ENCODE measurements at regions not wholly inside any gene's neighbourhood (a gene's known extent, or its start where the extent isn't known, plus 50 kb on each side); places are given as distances from the start of the nearest gene placed in this dataset.
"Not testable (repeated sequence)": the region's sequence is repeated elsewhere in the genome, so short reads cannot be mapped to it uniquely, and the experiment has no call there.

- Histone ChIP-seq H3K27me3 (ENCODE audit: insufficient read depth, poor library complexity, severe bottlenecking) (no peaks in the 10 kb centered on the region), H3K4me3 (replicated peaks; ENCODE audit: insufficient read depth, low read length) (no peak overlapping the region), H3K27ac (replicated peaks) (no peak overlapping the region)
- TF ChIP-seq SPI1 (IDR thresholded peaks at IDR 0.05; ENCODE audit: borderline replicate concordance, low read depth): no peak
- TF ChIP-seq CTCF (IDR thresholded peaks at IDR 0.05; ENCODE audit: insufficient read depth, low read length): no peak
- TF ChIP-seq GABPA (IDR thresholded peaks at IDR 0.05; ENCODE audit: low read depth): no peak
- TF ChIP-seq POLR2AphosphoS5 (IDR thresholded peaks at IDR 0.05; ENCODE audit: low read depth): no peak
- TF ChIP-seq, protein P1, sequence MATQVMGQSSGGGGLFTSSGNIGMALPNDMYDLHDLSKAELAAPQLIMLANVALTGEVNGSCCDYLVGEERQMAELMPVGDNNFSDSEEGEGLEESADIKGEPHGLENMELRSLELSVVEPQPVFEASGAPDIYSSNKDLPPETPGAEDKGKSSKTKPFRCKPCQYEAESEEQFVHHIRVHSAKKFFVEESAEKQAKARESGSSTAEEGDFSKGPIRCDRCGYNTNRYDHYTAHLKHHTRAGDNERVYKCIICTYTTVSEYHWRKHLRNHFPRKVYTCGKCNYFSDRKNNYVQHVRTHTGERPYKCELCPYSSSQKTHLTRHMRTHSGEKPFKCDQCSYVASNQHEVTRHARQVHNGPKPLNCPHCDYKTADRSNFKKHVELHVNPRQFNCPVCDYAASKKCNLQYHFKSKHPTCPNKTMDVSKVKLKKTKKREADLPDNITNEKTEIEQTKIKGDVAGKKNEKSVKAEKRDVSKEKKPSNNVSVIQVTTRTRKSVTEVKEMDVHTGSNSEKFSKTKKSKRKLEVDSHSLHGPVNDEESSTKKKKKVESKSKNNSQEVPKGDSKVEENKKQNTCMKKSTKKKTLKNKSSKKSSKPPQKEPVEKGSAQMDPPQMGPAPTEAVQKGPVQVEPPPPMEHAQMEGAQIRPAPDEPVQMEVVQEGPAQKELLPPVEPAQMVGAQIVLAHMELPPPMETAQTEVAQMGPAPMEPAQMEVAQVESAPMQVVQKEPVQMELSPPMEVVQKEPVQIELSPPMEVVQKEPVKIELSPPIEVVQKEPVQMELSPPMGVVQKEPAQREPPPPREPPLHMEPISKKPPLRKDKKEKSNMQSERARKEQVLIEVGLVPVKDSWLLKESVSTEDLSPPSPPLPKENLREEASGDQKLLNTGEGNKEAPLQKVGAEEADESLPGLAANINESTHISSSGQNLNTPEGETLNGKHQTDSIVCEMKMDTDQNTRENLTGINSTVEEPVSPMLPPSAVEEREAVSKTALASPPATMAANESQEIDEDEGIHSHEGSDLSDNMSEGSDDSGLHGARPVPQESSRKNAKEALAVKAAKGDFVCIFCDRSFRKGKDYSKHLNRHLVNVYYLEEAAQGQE (IDR thresholded peaks at IDR 0.05; ENCODE audit: insufficient replicate concordance, low read depth): no peak
- DNase-seq (ENCODE audit: low read depth in 1 of 2, low spot score in 1 of 2): no peak
These were observed 335.8 kb downstream of the NAF1 start for GRCh38 chr4:162830899-162831298.

- not testable (repeated sequence) for H3K27ac ChIP-seq (replicated peaks); H3K27me3 ChIP-seq (ENCODE audit: insufficient read depth, poor library complexity, severe bottlenecking); DNase-seq (ENCODE audit: low read depth in 1 of 2, low spot score in 1 of 2); H3K4me3 ChIP-seq (replicated peaks; ENCODE audit: insufficient read depth, low read length)
These were observed 349.3 kb downstream of the NAF1 start for GRCh38 chr4:162817374-162817773.

- no peak for DNase-seq (ENCODE audit: low read depth in 1 of 2, low spot score in 1 of 2)
- Histone ChIP-seq H3K4me3 (replicated peaks; ENCODE audit: insufficient read depth, low read length) (no peak overlapping the region), H3K27me3 (ENCODE audit: insufficient read depth, poor library complexity, severe bottlenecking) (no peaks in the 10 kb centered on the region), H3K27ac (replicated peaks) (no peak overlapping the region)
- TF ChIP-seq SPI1 (IDR thresholded peaks at IDR 0.05; ENCODE audit: borderline replicate concordance, low read depth): no peak
- TF ChIP-seq CTCF (IDR thresholded peaks at IDR 0.05; ENCODE audit: insufficient read depth, low read length): no peak
These were observed 362.3 kb downstream of the NAF1 start for GRCh38 chr4:162804351-162804924.

DNA sequence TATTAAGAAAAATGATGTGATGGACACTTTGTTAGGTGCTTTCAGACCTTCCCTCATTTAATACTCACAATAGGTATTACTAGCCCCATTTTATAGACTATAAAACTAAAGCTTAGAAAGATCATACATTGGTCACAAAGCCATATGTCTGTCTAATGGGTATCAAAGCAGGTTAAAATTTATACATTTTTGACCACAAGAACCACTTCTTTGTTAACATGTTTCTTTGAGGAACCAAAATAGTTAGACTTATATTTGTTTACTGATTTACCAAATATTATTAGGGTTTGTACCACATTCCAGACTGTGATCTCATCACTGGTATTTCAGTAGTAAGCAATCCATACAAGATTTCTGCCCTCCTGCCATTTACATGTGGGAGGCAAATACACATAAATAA, 363.3 kb downstream of the NAF1 start:
- TF ChIP-seq, protein P1 (IDR thresholded peaks at IDR 0.05; ENCODE audit: insufficient replicate concordance, low read depth): no peak
- TF ChIP-seq CTCF (IDR thresholded peaks at IDR 0.05; ENCODE audit: insufficient read depth, low read length) (no peak), POLR2AphosphoS5 (IDR thresholded peaks at IDR 0.05; ENCODE audit: low read depth) (no peak), GABPA (IDR thresholded peaks at IDR 0.05; ENCODE audit: low read depth) (no peak), SPI1 (IDR thresholded peaks at IDR 0.05; ENCODE audit: borderline replicate concordance, low read depth) (no peak)
- H3K4me3 ChIP-seq (replicated peaks; ENCODE audit: insufficient read depth, low read length): no peak overlapping the region
- no peaks in the 10 kb centered on the region for H3K27me3 ChIP-seq (ENCODE audit: insufficient read depth, poor library complexity, severe bottlenecking)
- H3K27ac ChIP-seq (replicated peaks): no peak overlapping the region
- DNase-seq (ENCODE audit: low read depth in 1 of 2, low spot score in 1 of 2): no peak

Measured in HL-60 (cell line).